ENCODE measurements at regions not wholly inside any gene's neighbourhood (a gene's known extent, or its start where the extent isn't known, plus 50 kb on each side); places are given as distances from the start of the nearest gene placed in this dataset.

- DNase-seq (ENCODE audit: low spot score) (no peak), ATAC-seq (ENCODE audit: low read depth) (no peak)
- no peak overlapping the region for H3K4me3 ChIP-seq (ENCODE audit: severe bottlenecking)
- no peak overlapping the region for H3K27ac ChIP-seq (ENCODE audit: poor library complexity, severe bottlenecking)
- TF ChIP-seq CTCF (IDR thresholded peaks at IDR 0.05; ENCODE audit: poor library complexity, severe bottlenecking): no peak
- no peaks in the 10 kb centered on the region for H3K4me1 ChIP-seq (ENCODE audit: insufficient read depth, poor library complexity, severe bottlenecking)
- H3K27me3 ChIP-seq (ENCODE audit: insufficient read depth, poor library complexity, severe bottlenecking): no peaks in the 10 kb centered on the region
- no peaks in the 10 kb centered on the region for H3K9me3 ChIP-seq (ENCODE audit: severe bottlenecking)
- no peaks in the 10 kb centered on the region for H3K36me3 ChIP-seq (ENCODE audit: low read depth)
Measured at GRCh38 chr18:22477222-22477621, 59.5 kb upstream of the CTAGE1 start.

GRCh38 chr18:22482948-22483347 lies 65.2 kb upstream of the CTAGE1 start:
- H3K27me3 ChIP-seq (ENCODE audit: insufficient read depth, poor library complexity, severe bottlenecking): no peaks in the 10 kb centered on the region
- no peak for DNase-seq (ENCODE audit: low spot score)
- H3K27ac ChIP-seq (ENCODE audit: poor library complexity, severe bottlenecking): no peak overlapping the region
- H3K4me3 ChIP-seq (ENCODE audit: severe bottlenecking): no peak overlapping the region
- TF ChIP-seq CTCF (IDR thresholded peaks at IDR 0.05; ENCODE audit: poor library complexity, severe bottlenecking): no peak
- no peaks in the 10 kb centered on the region for H3K36me3 ChIP-seq (ENCODE audit: low read depth)
- no peaks in the 10 kb centered on the region for H3K9me3 ChIP-seq (ENCODE audit: severe bottlenecking)
- H3K4me1 ChIP-seq (ENCODE audit: insufficient read depth, poor library complexity, severe bottlenecking): peaks cover 9% of the 10 kb centered on the region
- ATAC-seq (ENCODE audit: low read depth): no peak

- Histone ChIP-seq H3K4me1 (ENCODE audit: insufficient read depth, poor library complexity, severe bottlenecking) (peaks cover 9% of the 10 kb centered on the region), H3K27me3 (ENCODE audit: insufficient read depth, poor library complexity, severe bottlenecking) (no peaks in the 10 kb centered on the region), H3K4me3 (ENCODE audit: severe bottlenecking) (no peak overlapping the region), H3K27ac (ENCODE audit: poor library complexity, severe bottlenecking) (no peak overlapping the region), H3K36me3 (ENCODE audit: low read depth) (no peaks in the 10 kb centered on the region), H3K9me3 (ENCODE audit: severe bottlenecking) (no peaks in the 10 kb centered on the region)
- ATAC-seq (ENCODE audit: low read depth): no peak
- TF ChIP-seq CTCF (IDR thresholded peaks at IDR 0.05; ENCODE audit: poor library complexity, severe bottlenecking): no peak
- no peak for DNase-seq (ENCODE audit: low spot score)
Measured at GRCh38 chr18:22483407-22483806, 65.7 kb upstream of the CTAGE1 start.

GRCh38 chr18:22484471-22484870 lies 66.8 kb upstream of the CTAGE1 start:
- no peak overlapping the region for H3K27ac ChIP-seq (ENCODE audit: poor library complexity, severe bottlenecking)
- DNase-seq (ENCODE audit: low spot score) (no peak), ATAC-seq (ENCODE audit: low read depth) (no peak)

More at GRCh38 chr18:22484471-22484870, 66.8 kb upstream of the CTAGE1 start:
- H3K9me3 ChIP-seq (ENCODE audit: severe bottlenecking): no peaks in the 10 kb centered on the region
- no peaks in the 10 kb centered on the region for H3K36me3 ChIP-seq (ENCODE audit: low read depth)
- no peak for TF ChIP-seq CTCF (IDR thresholded peaks at IDR 0.05; ENCODE audit: poor library complexity, severe bottlenecking)
- no peak overlapping the region for H3K4me3 ChIP-seq (ENCODE audit: severe bottlenecking)
- H3K4me1 ChIP-seq (ENCODE audit: insufficient read depth, poor library complexity, severe bottlenecking): peaks cover 9% of the 10 kb centered on the region
- H3K27me3 ChIP-seq (ENCODE audit: insufficient read depth, poor library complexity, severe bottlenecking): no peaks in the 10 kb centered on the region
